Brain microvascular endothelial cell (primary cell): ENCODE measurements at regions not wholly inside any gene's neighbourhood (a gene's known extent, or its start where the extent isn't known, plus 50 kb on each side); places are given as distances from the start of the nearest gene placed in this dataset.
"Not testable (repeated sequence)": the region's sequence is repeated elsewhere in the genome, so short reads cannot be mapped to it uniquely, and the experiment has no call there.

Experiments
- DNase-seq: peaks from one replicate; pipeline ENCODE4 v3.0.0-alpha.2; 2020
- H3K27ac ChIP-seq: fragments of 250-450 bp; sonication (Bioruptor Pico); 2 replicates; pipeline ENCODE4 v1.5.1; 2020; ENCODE audit warnings: mild to moderate bottlenecking, moderate library complexity
- H3K27me3 ChIP-seq: fragments of 250-450 bp; sonication (Bioruptor Pico); replicated peaks from 2 replicates; pipeline ENCODE4 v1.5.1; 2020; ENCODE audit warnings: mild to moderate bottlenecking
- H3K36me3 ChIP-seq: fragments of 250-450 bp; sonication (Bioruptor Pico); replicated peaks from 2 replicates; pipeline ENCODE4 v1.5.1; 2020; ENCODE audit warnings: mild to moderate bottlenecking
- H3K4me3 ChIP-seq: 2 replicates; pipeline ENCODE4 v1.5.1; 2011; ENCODE audit warnings: low read depth, mild to moderate bottlenecking, control low read depth, low read length, moderate library complexity
- CTCF ChIP-seq: IDR thresholded peaks from 2 replicates; pipeline ENCODE4 v1.5.1; 2011; ENCODE audit warnings: low read depth, mild to moderate bottlenecking, moderate library complexity, low read length, control low read depth, inconsistent platforms; ENCODE audit errors: missing control alignments
- in situ Hi-C: cut with HindIII; loops from 2 replicates; pipeline ENCODE4 v1.10.0; 2017; ENCODE audit warnings: low sequenced_read_pairs, low pct_ligation_motif_present

DNA sequence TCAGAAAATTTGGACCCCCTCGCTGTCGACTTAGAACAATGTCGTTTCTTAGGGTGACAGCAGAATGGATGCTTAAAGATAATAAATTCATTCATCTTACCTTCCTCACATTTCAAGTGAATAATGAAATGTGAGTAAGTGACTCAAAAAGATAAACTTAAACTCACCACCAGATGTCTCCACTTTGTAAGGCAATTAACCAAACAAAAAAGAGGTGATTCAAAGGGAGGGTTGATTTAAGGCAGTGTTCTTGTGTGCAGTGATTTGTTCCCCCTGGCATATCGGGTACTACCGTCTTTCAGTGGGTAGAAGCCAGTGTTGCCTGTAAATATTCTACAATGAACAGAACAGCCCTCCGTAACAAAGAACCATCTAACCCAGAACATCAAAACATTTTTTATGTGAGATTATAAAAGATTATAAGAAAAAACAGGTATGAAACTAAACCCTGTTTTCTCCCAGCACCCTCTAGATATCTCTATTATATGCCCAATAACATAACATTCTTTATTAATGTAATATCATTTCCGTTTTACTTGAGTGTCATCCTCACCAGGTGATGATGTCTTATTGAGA is 589.7 kb downstream of the CBLN4 start:
- H3K27me3 ChIP-seq, result no peaks in the 10 kb centered on the region
- TF ChIP-seq CTCF, result no peak
- in situ Hi-C loops, result no loop called here
- no peak overlapping the region for H3K27ac ChIP-seq
- no peaks in the 10 kb centered on the region for H3K36me3 ChIP-seq
- H3K4me3 ChIP-seq, result no peak overlapping the region
- DNase-seq, result no peak

DNA sequence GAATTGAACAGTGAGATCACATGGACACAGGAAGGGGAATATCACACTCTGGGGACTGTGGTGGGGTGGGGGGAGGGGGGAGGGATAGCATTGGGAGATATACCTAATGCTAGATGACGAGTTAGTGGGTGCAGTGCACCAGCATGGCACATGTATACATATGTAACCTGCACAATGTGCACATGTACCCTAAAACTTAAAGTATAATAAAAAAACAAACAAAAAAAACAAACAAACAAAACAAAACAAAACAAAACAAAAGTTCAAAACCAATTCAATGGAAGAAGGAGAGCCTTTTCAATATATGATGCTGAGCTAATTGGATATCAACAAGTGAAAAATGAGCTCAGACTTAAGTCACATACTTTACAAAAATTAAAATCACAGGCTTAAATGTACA is 592.8 kb downstream of the CBLN4 start:
- in situ Hi-C loops, result not testable (repeated sequence)

DNA sequence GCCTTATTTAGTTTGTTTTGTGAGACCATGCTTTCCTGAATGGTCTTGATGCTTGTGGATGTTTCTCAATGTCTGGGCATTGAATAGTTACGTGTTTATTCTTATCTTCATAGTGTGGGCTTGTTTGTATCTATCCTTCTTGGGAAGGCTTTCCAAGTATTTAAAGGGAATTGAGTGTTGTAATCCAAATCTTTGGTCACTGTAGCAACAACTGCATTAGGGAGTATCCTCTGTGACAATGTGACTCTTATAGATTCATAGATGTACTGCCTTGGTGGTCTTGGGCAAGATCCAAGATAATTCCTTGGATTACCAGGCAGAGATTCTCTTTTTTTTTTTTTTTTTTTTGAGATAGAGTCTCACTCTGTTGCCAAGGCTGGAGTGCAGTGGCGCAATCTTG is 598.4 kb downstream of the CBLN4 start:
- Histone ChIP-seq H3K27ac (no peak overlapping the region), H3K27me3 (no peaks in the 10 kb centered on the region), H3K36me3 (no peaks in the 10 kb centered on the region), H3K4me3 (no peak overlapping the region)
- TF ChIP-seq CTCF, result no peak
- in situ Hi-C loops, result no loop called here
- DNase-seq, result no peak

More for the DNA sequence above, 592.8 kb downstream of the CBLN4 start:
- H3K4me3 ChIP-seq, H3K27me3 ChIP-seq, H3K27ac ChIP-seq, DNase-seq, H3K36me3 ChIP-seq: not testable (repeated sequence)

DNA sequence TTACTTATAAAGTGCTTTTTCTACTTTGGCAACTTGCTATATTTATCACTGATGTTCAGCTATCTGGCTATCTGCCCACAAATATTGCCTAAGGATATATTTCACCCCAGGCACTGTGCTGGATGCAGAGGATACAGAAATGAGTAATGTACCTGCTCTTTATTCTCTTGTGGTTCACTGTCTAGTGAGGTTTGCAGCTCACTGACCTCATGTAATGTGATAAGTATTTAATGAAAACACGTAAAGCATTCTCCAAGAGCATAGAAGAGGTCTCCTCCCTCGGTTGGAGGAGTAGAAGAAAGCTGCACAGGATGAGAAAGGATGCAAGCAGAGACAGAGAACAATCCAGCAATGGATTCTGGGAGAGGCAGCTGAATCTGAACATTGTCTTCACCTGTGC is 610.7 kb downstream of the CBLN4 start:
- Histone ChIP-seq H3K27ac (no peak overlapping the region), H3K36me3 (no peaks in the 10 kb centered on the region), H3K27me3 (no peaks in the 10 kb centered on the region), H3K4me3 (no peak overlapping the region)
- in situ Hi-C loops, result no loop called here
- no peak for TF ChIP-seq CTCF
- DNase-seq, result no peak

GRCh38 chr20:55390791-55391190 is 614.5 kb downstream of the CBLN4 start:
- Histone ChIP-seq H3K27me3 (no peaks in the 10 kb centered on the region), H3K4me3 (no peak overlapping the region)
- in situ Hi-C loops, result no loop called here

DNA sequence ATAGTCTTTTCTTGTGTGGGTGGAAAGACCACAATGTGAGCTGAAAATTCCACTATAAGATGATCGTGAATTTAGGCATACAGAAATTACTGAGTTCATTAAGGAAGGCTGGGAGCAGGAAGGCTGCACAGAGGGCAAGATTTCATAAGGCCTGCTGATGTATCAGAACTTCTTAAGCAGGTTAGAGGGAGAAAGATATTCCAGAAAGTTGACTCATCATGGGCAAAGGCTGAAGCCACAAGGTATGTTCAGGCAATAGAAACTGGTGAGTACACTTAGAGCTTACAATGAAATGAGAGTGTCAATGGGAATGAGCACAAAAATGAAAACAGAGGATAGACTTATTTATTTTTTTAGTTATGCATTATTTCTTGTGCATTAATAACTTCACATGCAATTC is 618.6 kb downstream of the CBLN4 start:
- H3K27me3 ChIP-seq, result no peaks in the 10 kb centered on the region
- no peak overlapping the region for H3K4me3 ChIP-seq
- DNase-seq, result no peak
- no peaks in the 10 kb centered on the region for H3K36me3 ChIP-seq
- TF ChIP-seq CTCF, result no peak
- in situ Hi-C loops, result no loop called here
- no peak overlapping the region for H3K27ac ChIP-seq

More at GRCh38 chr20:55390791-55391190, 614.5 kb downstream of the CBLN4 start:
- Histone ChIP-seq H3K27ac (no peak overlapping the region), H3K36me3 (no peaks in the 10 kb centered on the region)
- TF ChIP-seq CTCF, result no peak
- no peak for DNase-seq
